Uterus (tissue), 3 donors: ENCODE measurements at regions not wholly inside any gene's neighbourhood (a gene's known extent, or its start where the extent isn't known, plus 50 kb on each side); places are given as distances from the start of the nearest gene placed in this dataset.

ENCODE experiments used
- DNase-seq, 2 donors: peaks; one replicate each; pipeline ENCODE4 v3.0.0-alpha.2; 2019 to 2020
- H3K27ac ChIP-seq, 2 donors: fragments of 200-600 bp; sonication (generic); 1 replicate in 1 of 2; 2 replicates in 1 of 2; pipeline ENCODE4 v1.5.1; 2016 to 2018
- H3K27me3 ChIP-seq, 2 donors: fragments of 200-600 bp; sonication (generic); one replicate each; pipeline ENCODE4 v1.5.1; 2018 to 2019; ENCODE audit warnings: control low read depth in 1 of 2
- H3K36me3 ChIP-seq, 2 donors: fragments of 200-600 bp; sonication (generic); one replicate each; pipeline ENCODE4 v1.5.1; 2019; ENCODE audit warnings: control low read depth in 1 of 2
- H3K4me1 ChIP-seq, 2 donors: fragments of 200-600 bp; sonication (generic); one replicate each; pipeline ENCODE4 v1.5.1; 2018 to 2019; ENCODE audit warnings: control low read depth in 1 of 2
- H3K4me3 ChIP-seq, 2 donors: fragments of 200-600 bp; sonication (generic); 1 replicate in 1 of 2; 2 replicates in 1 of 2; pipeline ENCODE4 v1.5.1; 2018 to 2019; ENCODE audit warnings: mild to moderate bottlenecking in 1 of 2
- H3K9me3 ChIP-seq, 2 donors: fragments of 200-600 bp; sonication (generic); one replicate each; pipeline ENCODE4 v1.5.1; 2019; ENCODE audit warnings: control low read depth in 1 of 2
- CTCF ChIP-seq, 4 experiments: fragments of 200-600 bp in 2 of 4; fragments of 450-650 bp in 2 of 4; sonication (generic) in 2 of 4; IDR thresholded peaks; one replicate each; pipeline ENCODE4 v1.5.1; 2016 to 2019; ENCODE audit warnings: antibody characterized with exemption in 4 of 4, mild to moderate bottlenecking in 2 of 4, moderate library complexity in 1 of 4
- POLR2A ChIP-seq, 2 donors: fragments of 450-650 bp; IDR thresholded peaks; one replicate each; pipeline ENCODE4 v1.6.1; 2016; ENCODE audit warnings: antibody characterized with exemption in 2 of 2, mild to moderate bottlenecking in 1 of 2, moderate library complexity in 1 of 2
- intact Hi-C: fragments of 100-400 bp; cut with DNase I; formaldehyde crosslinking; loops from one replicate; pipeline ENCODE4 v1.15.1; 2023; ENCODE audit warnings: low total_unique reads
- donor health status: DM: yes; HTN: yes; CAD: no.

GRCh38 chr18:2040279-2040678 lies 531.0 kb downstream of the METTL4 start:
- Histone ChIP-seq H3K9me3 (no peaks in the 10 kb centered on the region), H3K27ac (no peak overlapping the region), H3K4me3 (no peak overlapping the region), H3K36me3 (no peaks in the 10 kb centered on the region), H3K27me3 (no peaks in the 10 kb centered on the region), H3K4me1 (no peaks in the 10 kb centered on the region)
- no peak for TF ChIP-seq CTCF (IDR thresholded peaks at IDR 0.05)
- no peak for TF ChIP-seq POLR2A (IDR thresholded peaks at IDR 0.05)
- intact Hi-C loops, result no loop called here
- DNase-seq, result no peak

- intact Hi-C loops, result no loop called here
- Histone ChIP-seq H3K4me3 (no peak overlapping the region), H3K4me1 (no peaks in the 10 kb centered on the region), H3K36me3 (no peaks in the 10 kb centered on the region), H3K27ac (no peak overlapping the region), H3K9me3 (no peaks in the 10 kb centered on the region), H3K27me3 (no peaks in the 10 kb centered on the region)
- DNase-seq, result no peak
- no peak for TF ChIP-seq POLR2A (IDR thresholded peaks at IDR 0.05)
- no peak for TF ChIP-seq CTCF (IDR thresholded peaks at IDR 0.05)
Observed at GRCh38 chr18:2049986-2050385, 521.3 kb downstream of the METTL4 start.

- H3K36me3 ChIP-seq, result no peaks in the 10 kb centered on the region
- intact Hi-C loops, result no loop called here
- H3K27me3 ChIP-seq, result no peaks in the 10 kb centered on the region
- no peak overlapping the region for H3K27ac ChIP-seq
- TF ChIP-seq CTCF (IDR thresholded peaks at IDR 0.05) (no peak), POLR2A (IDR thresholded peaks at IDR 0.05) (no peak)
- no peaks in the 10 kb centered on the region for H3K4me1 ChIP-seq
- no peak for DNase-seq
- H3K4me3 ChIP-seq, result no peak overlapping the region
- no peaks in the 10 kb centered on the region for H3K9me3 ChIP-seq
Observed at GRCh38 chr18:2050702-2051201, 520.6 kb downstream of the METTL4 start.

GRCh38 chr18:2053490-2054089 lies 517.7 kb downstream of the METTL4 start:
- H3K9me3 ChIP-seq, result no peaks in the 10 kb centered on the region
- DNase-seq, result no peak
- intact Hi-C loops, result no loop called here
- no peaks in the 10 kb centered on the region for H3K27me3 ChIP-seq
- TF ChIP-seq CTCF (IDR thresholded peaks at IDR 0.05) (no peak), POLR2A (IDR thresholded peaks at IDR 0.05) (no peak)
- no peak overlapping the region for H3K4me3 ChIP-seq
- no peaks in the 10 kb centered on the region for H3K36me3 ChIP-seq
- H3K4me1 ChIP-seq, result no peaks in the 10 kb centered on the region
- H3K27ac ChIP-seq, result no peak overlapping the region

GRCh38 chr18:2059336-2059735 lies 512.0 kb downstream of the METTL4 start:
- TF ChIP-seq CTCF (IDR thresholded peaks at IDR 0.05) (no peak), POLR2A (IDR thresholded peaks at IDR 0.05) (no peak)
- no peaks in the 10 kb centered on the region for H3K4me1 ChIP-seq
- DNase-seq, result no peak
- intact Hi-C loops, result no loop called here
- H3K9me3 ChIP-seq, result no peaks in the 10 kb centered on the region
- H3K27me3 ChIP-seq, result no peaks in the 10 kb centered on the region
- no peak overlapping the region for H3K27ac ChIP-seq
- H3K4me3 ChIP-seq, result no peak overlapping the region
- no peaks in the 10 kb centered on the region for H3K36me3 ChIP-seq
